ENCODE measurements at regions not wholly inside any gene's neighbourhood (a gene's known extent, or its start where the extent isn't known, plus 50 kb on each side); places are given as distances from the start of the nearest gene placed in this dataset.

- Histone ChIP-seq H2BK20ac (ENCODE audit: low read depth, low read length) (no peak overlapping the region), H3K4me2 (ENCODE audit: low read depth, low read length) (no peak overlapping the region), H3K27ac (ENCODE audit: insufficient read depth, low read length) (no peak overlapping the region), H3K4me1 (ENCODE audit: control insufficient read depth, insufficient read depth, low read length) (no peaks in the 10 kb centered on the region), H4K8ac (ENCODE audit: low read depth in 2 of 2, low read length in 2 of 2) (no peak overlapping the region), H3K27me3 (ENCODE audit: control insufficient read depth, insufficient read depth, low read length) (no peaks in the 10 kb centered on the region), H3K9ac (ENCODE audit: low read depth, low read length) (no peak overlapping the region), H3K9me3 (ENCODE audit: control insufficient read depth, insufficient read depth, low read length) (peaks cover 6% of the 10 kb centered on the region; the same call in 1 of the 2 replicates), H4K5ac (ENCODE audit: low read depth, low read length) (no peak overlapping the region), H3K4ac (ENCODE audit: low read depth, low read length) (no peak overlapping the region), H3K56ac (ENCODE audit: extremely low read depth, insufficient read depth, low read length) (no peak overlapping the region), H2AK5ac (ENCODE audit: low read depth, low read length) (no peak overlapping the region), H3K9me1 (ENCODE audit: insufficient read depth, low read length) (no peaks in the 10 kb centered on the region), H3K36me3 (ENCODE audit: control insufficient read depth, insufficient read depth, low read length) (no peaks in the 10 kb centered on the region), H3K23ac (ENCODE audit: low read depth, low read length) (no peak overlapping the region), H3K79me1 (ENCODE audit: low read depth in 1 of 2, low read length in 2 of 2) (no peaks in the 10 kb centered on the region), H2BK15ac (ENCODE audit: low read depth, low read length) (no peak overlapping the region), H2BK120ac (ENCODE audit: low read depth, low read length) (no peak overlapping the region), H4K20me1 (ENCODE audit: insufficient read depth, low read length) (no peaks in the 10 kb centered on the region), H2AK9ac (replicated peaks; ENCODE audit: low read depth, low read length, poor library complexity) (no peak overlapping the region), H2AFZ (replicated peaks; ENCODE audit: low read length, poor library complexity) (no peak overlapping the region), H3K14ac (replicated peaks; ENCODE audit: low read depth, low read length) (no peak overlapping the region), H3K4me3 (ENCODE audit: insufficient read depth, low read depth, low read length) (no peak overlapping the region), H3K18ac (ENCODE audit: low read depth, low read length) (no peak overlapping the region), H2BK5ac (ENCODE audit: low read depth, low read length, poor library complexity, severe bottlenecking) (no peak overlapping the region), H4K91ac (ENCODE audit: insufficient read depth, low read depth, low read length) (no peak overlapping the region)
- ChIA-PET POLR2A (ENCODE audit: unreplicated experiment) (no interaction called here), CTCF (no interaction called here)
- dilution Hi-C loops (cut with HindIII; ENCODE audit: low sequenced_read_pairs, unreplicated experiment): no loop called here
- no TSS peak for BruUV-seq (replicated peaks)
- no CpG with 5 or more reads among the region's 5 CpGs for WGBS, 2 experiments (ENCODE audit: extremely low coverage in 2 of 2, insufficient read length in 1 of 2)
- ATAC-seq (ENCODE audit: low read depth): no peak
- intact Hi-C loops (cut with micrococcal nuclease): no loop called here
- TF ChIP-seq MAFK (IDR thresholded peaks at IDR 0.05; ENCODE audit: low read depth, low read length) (no peak), RCOR1 (IDR thresholded peaks at IDR 0.05; ENCODE audit: insufficient replicate concordance, low read length) (no peak), POLR2A (IDR thresholded peaks at IDR 0.05; ENCODE audit: low read depth, low read length) (no peak), MAZ (IDR thresholded peaks at IDR 0.05; ENCODE audit: borderline replicate concordance, low read depth, low read length) (no peak), BHLHE40 (IDR thresholded peaks at IDR 0.05; ENCODE audit: low read depth, low read length) (no peak), SMC3 (IDR thresholded peaks at IDR 0.05; ENCODE audit: low read depth, low read length) (no peak), NFE2L2 (IDR thresholded peaks at IDR 0.05; ENCODE audit: low read depth, low read length) (no peak), RFX5 (IDR thresholded peaks at IDR 0.05; ENCODE audit: low read depth, low read length) (no peak), FOS (IDR thresholded peaks at IDR 0.05; ENCODE audit: low read depth, low read length) (no peak), CEBPB (IDR thresholded peaks at IDR 0.05; ENCODE audit: low read depth, low read length) (no peak), ELK1 (IDR thresholded peaks at IDR 0.05; ENCODE audit: borderline replicate concordance, low read depth, low read length) (no peak), USF2 (IDR thresholded peaks at IDR 0.05; ENCODE audit: low read depth, low read length) (no peak)
- TF ChIP-seq, protein P1, sequence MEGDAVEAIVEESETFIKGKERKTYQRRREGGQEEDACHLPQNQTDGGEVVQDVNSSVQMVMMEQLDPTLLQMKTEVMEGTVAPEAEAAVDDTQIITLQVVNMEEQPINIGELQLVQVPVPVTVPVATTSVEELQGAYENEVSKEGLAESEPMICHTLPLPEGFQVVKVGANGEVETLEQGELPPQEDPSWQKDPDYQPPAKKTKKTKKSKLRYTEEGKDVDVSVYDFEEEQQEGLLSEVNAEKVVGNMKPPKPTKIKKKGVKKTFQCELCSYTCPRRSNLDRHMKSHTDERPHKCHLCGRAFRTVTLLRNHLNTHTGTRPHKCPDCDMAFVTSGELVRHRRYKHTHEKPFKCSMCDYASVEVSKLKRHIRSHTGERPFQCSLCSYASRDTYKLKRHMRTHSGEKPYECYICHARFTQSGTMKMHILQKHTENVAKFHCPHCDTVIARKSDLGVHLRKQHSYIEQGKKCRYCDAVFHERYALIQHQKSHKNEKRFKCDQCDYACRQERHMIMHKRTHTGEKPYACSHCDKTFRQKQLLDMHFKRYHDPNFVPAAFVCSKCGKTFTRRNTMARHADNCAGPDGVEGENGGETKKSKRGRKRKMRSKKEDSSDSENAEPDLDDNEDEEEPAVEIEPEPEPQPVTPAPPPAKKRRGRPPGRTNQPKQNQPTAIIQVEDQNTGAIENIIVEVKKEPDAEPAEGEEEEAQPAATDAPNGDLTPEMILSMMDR (conservative IDR thresholded peaks at IDR 0.05; ENCODE audit: low read depth, low read length): no peak
- no peak for DNase-seq
- in situ Hi-C loops (cut with MboI; ENCODE audit: low sequenced_read_pairs): no loop called here
Observed at GRCh38 chr13:103852036-103852435, 785.8 kb upstream of the SLC10A2 start.

All from IMR-90 (cell line).